Stimulated activated CD4-positive, alpha-beta T cell treated with anti-CD3 and anti-CD28 coated beads, Interleukin-12 subunit alpha, Interleukin-12 subunit beta, amount 100 ng/mL, for 24 hours (primary cell): ENCODE measurements at regions not wholly inside any gene's neighbourhood (a gene's known extent, or its start where the extent isn't known, plus 50 kb on each side); places are given as distances from the start of the nearest gene placed in this dataset.

Source experiments
- DNase-seq, 2 experiments: peaks; one replicate each; pipeline ENCODE4 v3.0.0-alpha.2; 2020; ENCODE audit warnings: low read depth in 2 of 2

- no peak for DNase-seq
These were observed 219.7 kb upstream of the CD180 start for GRCh38 chr5:67416133-67416937.

GRCh38 chr5:67414712-67415111 is 218.1 kb upstream of the CD180 start:
- DNase-seq, result no peak

DNA sequence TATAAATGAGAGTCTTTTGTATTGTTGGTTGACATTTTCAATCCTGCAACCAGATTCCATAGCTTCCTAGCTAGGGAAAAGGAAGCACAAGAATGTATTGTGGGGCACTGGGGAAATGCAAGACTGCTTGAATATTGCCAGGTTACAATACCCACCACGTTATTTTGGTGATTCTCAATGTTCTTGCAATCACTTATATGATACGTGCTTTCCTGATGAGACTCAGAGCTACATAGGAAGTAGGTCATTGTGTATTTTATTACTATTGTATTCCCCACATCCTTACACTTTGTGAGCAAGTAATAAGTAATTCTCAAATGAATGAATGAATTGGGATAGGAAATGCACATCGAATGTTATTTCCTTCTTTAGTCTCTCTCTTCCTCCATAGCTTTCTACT is 217.1 kb upstream of the CD180 start:
- DNase-seq, result no peak

DNA sequence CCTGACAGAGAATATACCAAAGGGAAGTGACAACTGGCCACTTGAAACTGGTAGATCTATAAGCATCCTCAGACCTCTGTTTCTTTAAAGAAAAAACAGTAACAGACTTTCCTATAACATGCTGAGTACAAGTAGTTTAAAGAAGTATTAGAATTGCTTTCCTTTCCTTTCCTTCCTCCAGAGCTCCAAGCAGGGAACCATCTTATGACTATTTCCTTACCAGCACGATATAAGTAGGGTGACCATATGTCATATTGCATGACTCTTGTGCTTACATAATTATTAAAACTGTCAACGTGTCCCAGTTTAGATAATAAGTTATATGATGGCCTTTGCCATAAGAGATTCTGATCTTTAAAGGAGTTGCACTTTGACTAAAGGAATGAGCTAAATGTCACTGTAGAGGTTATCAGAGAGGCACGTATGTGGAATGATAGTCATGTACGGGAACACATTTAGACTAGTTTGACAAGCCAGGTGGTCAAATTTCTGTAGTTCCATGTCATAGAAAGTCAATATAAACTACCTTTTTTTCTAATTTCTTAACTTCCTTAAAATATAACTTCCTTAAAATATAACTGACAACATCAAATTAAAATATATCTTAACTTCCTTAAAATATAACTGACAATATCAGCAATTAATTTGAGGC is 212.7 kb upstream of the CD180 start:
- no peak for DNase-seq

GRCh38 chr5:67407979-67408378 is 211.4 kb upstream of the CD180 start:
- no peak for DNase-seq

GRCh38 chr5:67405755-67406154 is 209.2 kb upstream of the CD180 start:
- DNase-seq, result no peak

DNA sequence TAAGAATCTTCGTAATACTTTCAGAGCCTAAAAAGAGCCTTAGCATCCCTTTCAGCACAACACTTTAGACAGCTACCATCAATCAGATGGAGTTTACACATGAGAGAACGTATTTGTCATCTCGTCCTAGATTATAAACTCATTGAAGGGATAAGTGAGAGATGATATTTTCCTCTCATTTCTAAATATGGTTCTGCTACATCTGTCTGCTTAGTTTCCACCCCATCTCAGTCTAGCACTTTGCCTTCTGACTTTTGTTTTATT is 208.4 kb upstream of the CD180 start:
- DNase-seq, result no peak

- DNase-seq, result no peak
These were observed 207.9 kb upstream of the CD180 start for GRCh38 chr5:67404256-67405100.

GRCh38 chr5:67402526-67402925 is 205.9 kb upstream of the CD180 start:
- no peak for DNase-seq

- DNase-seq, result no peak
These were observed 204.6 kb upstream of the CD180 start for GRCh38 chr5:67401172-67401571.

- no peak for DNase-seq
These were observed 204.2 kb upstream of the CD180 start for GRCh38 chr5:67400752-67401151.

GRCh38 chr5:67395790-67396418 is 199.3 kb upstream of the CD180 start:
- DNase-seq, result no peak

DNA sequence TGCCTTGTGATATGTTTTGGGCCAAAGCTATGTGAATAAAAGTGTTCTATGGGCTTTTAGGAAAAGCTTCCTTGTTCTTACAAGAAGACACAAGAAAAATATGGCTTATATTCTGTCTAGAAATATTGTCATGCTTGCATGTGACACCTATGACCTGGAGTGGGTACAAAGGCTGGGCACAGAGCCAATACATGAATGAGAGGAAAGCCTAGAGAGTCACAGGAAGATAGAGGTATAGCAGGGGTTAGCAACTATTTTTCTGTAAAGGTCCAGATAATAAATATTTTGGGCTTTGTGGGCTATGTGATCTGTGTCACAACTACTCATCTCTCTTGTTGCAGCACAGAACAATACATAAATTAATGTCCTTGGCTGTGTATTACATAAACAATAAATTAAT is 196.6 kb upstream of the CD180 start:
- no peak for DNase-seq

- DNase-seq, result no peak
These were observed 194.3 kb upstream of the CD180 start for GRCh38 chr5:67390935-67391334.

DNA sequence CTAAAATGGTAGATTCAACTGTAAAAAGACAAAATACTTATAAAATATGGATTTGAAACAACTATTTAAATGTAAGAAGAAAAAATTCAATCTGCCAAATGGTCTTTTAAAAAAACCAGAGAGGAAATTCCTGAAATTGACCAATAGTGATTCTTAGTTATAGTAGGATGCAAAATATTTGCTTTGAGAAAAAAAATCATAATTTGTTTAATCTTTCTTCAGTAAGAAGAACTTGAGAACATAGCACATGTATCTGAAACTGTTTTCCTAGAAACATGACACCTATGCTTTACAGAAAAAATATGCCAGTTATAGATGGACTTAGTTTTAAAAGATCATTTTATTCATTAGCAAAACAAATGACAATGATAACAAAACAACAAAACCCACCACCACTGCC is 186.9 kb upstream of the CD180 start:
- no peak for DNase-seq

- no peak for DNase-seq
These were observed 184.8 kb upstream of the CD180 start for GRCh38 chr5:67381236-67381880.

DNA sequence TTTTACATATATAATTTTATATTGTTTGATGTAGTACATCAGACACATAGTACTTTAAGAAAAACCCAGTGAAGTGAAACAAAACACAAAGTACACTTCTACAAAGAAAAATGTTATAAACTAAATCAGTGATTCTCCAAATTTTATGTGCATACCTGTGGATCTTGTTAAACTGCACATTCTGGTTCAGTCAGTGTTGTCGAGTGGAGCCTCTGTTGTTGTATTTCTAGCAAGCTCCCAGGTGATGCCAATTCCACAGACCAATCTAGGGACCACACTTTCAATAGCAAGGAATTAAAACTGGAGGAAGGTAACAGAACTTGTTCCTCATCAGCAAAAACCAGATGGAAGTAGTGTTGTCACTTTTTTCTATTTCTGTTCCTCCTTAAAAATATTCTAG is 183.8 kb upstream of the CD180 start:
- DNase-seq, result no peak

DNA sequence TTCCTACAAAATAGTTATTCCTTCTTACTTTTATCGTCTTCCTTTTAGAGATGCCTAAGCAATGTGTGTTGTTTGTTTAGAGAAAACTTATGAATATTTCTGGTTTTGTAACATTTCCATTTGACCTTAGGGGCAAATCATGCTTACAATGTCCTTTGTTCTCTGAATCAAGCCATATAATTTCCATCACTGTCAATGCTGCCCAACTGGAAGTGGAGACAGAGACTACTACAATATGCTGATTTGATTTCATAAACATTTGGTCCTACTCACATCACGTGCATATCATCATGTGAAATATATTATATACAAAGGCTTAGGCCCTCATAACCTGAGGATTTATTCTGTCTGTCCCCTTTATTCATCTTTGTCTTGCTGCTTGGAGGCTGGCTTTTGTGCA is 183.2 kb upstream of the CD180 start:
- no peak for DNase-seq

GRCh38 chr5:67378256-67378655 is 181.7 kb upstream of the CD180 start:
- no peak for DNase-seq

GRCh38 chr5:67377631-67378030 is 181.0 kb upstream of the CD180 start:
- no peak for DNase-seq

DNA sequence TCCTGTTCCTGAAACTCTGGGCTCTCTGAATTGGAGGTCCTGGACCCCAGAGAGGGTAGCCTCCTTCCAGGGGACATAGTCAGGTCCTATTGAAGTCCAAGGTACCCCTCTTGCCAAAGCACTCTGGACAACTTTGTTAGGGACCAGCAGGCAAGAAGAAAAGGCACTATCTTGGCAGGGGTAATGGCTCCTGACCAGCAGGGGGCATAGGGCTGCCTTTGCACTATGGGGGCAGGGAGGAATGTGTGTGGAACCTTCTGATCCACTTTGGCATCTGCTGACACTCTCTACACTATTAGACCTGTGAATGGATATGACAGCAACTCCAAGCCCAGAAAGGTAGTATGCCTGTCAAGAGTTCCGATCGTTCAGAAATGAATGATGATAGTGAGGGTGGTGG is 179.0 kb upstream of the CD180 start:
- no peak for DNase-seq

DNA sequence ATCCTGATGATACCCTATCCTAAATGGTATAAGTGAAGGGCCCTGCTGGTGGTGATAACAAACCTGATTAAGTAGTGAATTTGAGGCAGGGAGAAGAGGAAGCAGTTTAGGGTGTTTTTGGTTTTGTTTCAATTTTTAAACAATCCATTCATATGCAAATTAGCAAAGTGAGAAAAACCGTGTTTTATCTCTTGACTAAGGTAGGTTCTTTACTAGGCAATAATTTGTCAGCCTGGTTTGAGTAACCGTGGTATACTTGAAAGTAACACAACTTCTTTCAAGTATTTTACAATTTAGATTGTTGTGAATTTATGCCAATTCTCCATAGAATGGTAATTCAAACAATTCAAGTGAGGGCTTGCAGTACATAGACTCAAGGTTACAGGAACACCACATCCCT is 177.8 kb upstream of the CD180 start:
- DNase-seq, result no peak
